A204.1 (cell line): ENCODE measurements at regions not wholly inside any gene's neighbourhood (a gene's known extent, or its start where the extent isn't known, plus 50 kb on each side); places are given as distances from the start of the nearest gene placed in this dataset.
"Not testable (repeated sequence)": the region's sequence is repeated elsewhere in the genome, so short reads cannot be mapped to it uniquely, and the experiment has no call there.

Source experiments
- FAIRE-seq: peaks from 2 replicates; lab custom pipeline; 2012; peaks lifted over from hg19 to GRCh38; lab: Jason Lieb, UNC

GRCh38 chr16:62353355-62353754 lies 317.1 kb upstream of the CDH8 start:
- FAIRE-seq, result no peak

GRCh38 chr16:62342216-62342615 lies 306.0 kb upstream of the CDH8 start:
- no peak for FAIRE-seq

- no peak for FAIRE-seq
Measured at GRCh38 chr16:62335356-62335755, 299.1 kb upstream of the CDH8 start.

- no peak for FAIRE-seq
Measured at GRCh38 chr16:62321606-62322005, 285.4 kb upstream of the CDH8 start.

GRCh38 chr16:62298600-62298999 lies 262.4 kb upstream of the CDH8 start:
- no peak for FAIRE-seq

- no peak for FAIRE-seq
Measured at GRCh38 chr16:62294213-62294972, 258.2 kb upstream of the CDH8 start.

GRCh38 chr16:62288990-62289629 lies 252.9 kb upstream of the CDH8 start:
- FAIRE-seq, result no peak

GRCh38 chr16:62280506-62280905 lies 244.3 kb upstream of the CDH8 start:
- no peak for FAIRE-seq

GRCh38 chr16:62277942-62278341 lies 241.7 kb upstream of the CDH8 start:
- FAIRE-seq, result no peak

GRCh38 chr16:62276637-62277036 lies 240.4 kb upstream of the CDH8 start:
- no peak for FAIRE-seq

- no peak for FAIRE-seq
Measured at GRCh38 chr16:62272035-62272434, 235.8 kb upstream of the CDH8 start.

- FAIRE-seq, result no peak
Measured at GRCh38 chr16:62261760-62262159, 225.5 kb upstream of the CDH8 start.

- FAIRE-seq, result not testable (repeated sequence)
Measured at GRCh38 chr16:62258931-62259435, 222.7 kb upstream of the CDH8 start.

- FAIRE-seq, result no peak
Measured at GRCh38 chr16:62256406-62256805, 220.2 kb upstream of the CDH8 start.

GRCh38 chr16:62254847-62255246 lies 218.6 kb upstream of the CDH8 start:
- FAIRE-seq, result no peak

- no peak for FAIRE-seq
Measured at GRCh38 chr16:62254372-62254771, 218.1 kb upstream of the CDH8 start.

GRCh38 chr16:62253966-62254365 lies 217.7 kb upstream of the CDH8 start:
- no peak for FAIRE-seq

GRCh38 chr16:62249069-62249468 lies 212.8 kb upstream of the CDH8 start:
- FAIRE-seq, result no peak

- FAIRE-seq, result no peak
Measured at GRCh38 chr16:62240722-62241121, 204.5 kb upstream of the CDH8 start.

- FAIRE-seq, result no peak
Measured at GRCh38 chr16:62225675-62226074, 189.4 kb upstream of the CDH8 start.

GRCh38 chr16:62224646-62225209 lies 188.5 kb upstream of the CDH8 start:
- FAIRE-seq, result no peak

GRCh38 chr16:62216837-62217236 lies 180.6 kb upstream of the CDH8 start:
- no peak for FAIRE-seq

GRCh38 chr16:62213763-62214162 lies 177.5 kb upstream of the CDH8 start:
- FAIRE-seq, result no peak

- no peak for FAIRE-seq
Measured at GRCh38 chr16:62208934-62209333, 172.7 kb upstream of the CDH8 start.
